HepG2 (cell line): ENCODE measurements at regions not wholly inside any gene's neighbourhood (a gene's known extent, or its start where the extent isn't known, plus 50 kb on each side); places are given as distances from the start of the nearest gene placed in this dataset.

Source experiments
- ATAC-seq: fragments of 200-7000 bp; cut with Tn5 transposase; 3 replicates; pipeline ENCODE4 v1.9.1; 2020; ENCODE audit warnings: mild to moderate bottlenecking, moderate library complexity
- BruUV-seq: library from RNA; stranded (reverse); fragments of 400-500 nt; replicated peaks from 2 replicates; lab custom pipeline; 2021; lab: Mats Ljungman, UMichigan
- CTCF ChIA-PET: fragments of 300-600 bp; formaldehyde crosslinking; extraction: SDS; loops from one replicate; lab custom pipeline; 2021; ENCODE audit warnings: low total read pairs, inconsistent platforms, low intra/inter-chr PET ratio; lab: Yijun Ruan, JAX
- POLR2A ChIA-PET: fragments of 350-600 bp; sonication (Branson Sonifier 250); formaldehyde crosslinking; loops from one replicate; lab custom pipeline; 2020; ENCODE audit warnings: antibody characterized with exemption, inconsistent platforms; lab: Yijun Ruan, JAX
- DNase-seq: peaks from one replicate; pipeline ENCODE4 v3.0.0-alpha.2; 2015; ENCODE audit warnings: low spot score
- FAIRE-seq: peaks from 3 replicates; lab custom pipeline; 2011; peaks lifted over from hg19 to GRCh38; lab: Jason Lieb, UNC
- H2AFZ ChIP-seq: one replicate; pipeline ENCODE4 v1.6.1; 2011; ENCODE audit warnings: low read length, inconsistent platforms
- H3K27ac ChIP-seq: fragments of 300-600 bp; 3 replicates; pipeline ENCODE4 v1.8.0; 2011; ENCODE audit warnings: mixed run types, mild to moderate bottlenecking, mixed read lengths, low read length, inconsistent platforms; ENCODE audit not compliant: insufficient read depth; ENCODE audit errors: extremely low read length
- H3K27me3 ChIP-seq, 2 experiments: fragments of 200-600 bp in 1 of 2; 2 replicates in 1 of 2; 3 replicates in 1 of 2; pipeline versions ENCODE4 v1.6.0 to v1.8.0; 2011; ENCODE audit warnings: low read length in 2 of 2, mild to moderate bottlenecking in 2 of 2, moderate library complexity in 2 of 2, inconsistent platforms in 1 of 2; ENCODE audit not compliant: insufficient read depth in 2 of 2, control insufficient read depth in 1 of 2
- H3K36me3 ChIP-seq, 2 experiments: fragments of 200-600 bp in 1 of 2; replicated peaks in 1 of 2; 2 replicates in 1 of 2; 3 replicates in 1 of 2; pipeline versions ENCODE4 v1.5.1 to v1.8.0; 2011; ENCODE audit warnings: low read length in 2 of 2, inconsistent platforms in 1 of 2; ENCODE audit not compliant: insufficient read depth in 2 of 2, control insufficient read depth in 1 of 2
- H3K4me1 ChIP-seq: 2 replicates; pipeline ENCODE4 v1.5.1; 2012; ENCODE audit warnings: low read length, inconsistent platforms; ENCODE audit not compliant: insufficient read depth
- H3K4me2 ChIP-seq: 2 replicates; pipeline ENCODE4 v1.6.0; 2011; ENCODE audit warnings: low read depth, low read length, inconsistent platforms
- H3K4me3 ChIP-seq, 3 experiments: fragments of 200-600 bp in 1 of 3; sonication (generic), shearing (Covaris generic) in 1 of 3; replicated peaks in 1 of 3; 2 replicates each; pipeline ENCODE4 v1.5.1; 2011 to 2016; ENCODE audit warnings: low read length in 3 of 3, inconsistent platforms in 2 of 3, low read depth in 2 of 3, mild to moderate bottlenecking in 2 of 3, control low read depth in 1 of 3, mixed read lengths in 1 of 3; ENCODE audit not compliant: insufficient read depth in 1 of 3
- H3K79me2 ChIP-seq: one replicate; pipeline ENCODE4 v1.6.1; 2011; ENCODE audit warnings: low read length, inconsistent platforms; ENCODE audit not compliant: insufficient read depth
- H3K9ac ChIP-seq: 2 replicates; pipeline ENCODE4 v1.6.0; 2011; ENCODE audit warnings: mild to moderate bottlenecking, low read depth, low read length, inconsistent platforms; ENCODE audit not compliant: insufficient read depth
- H3K9me3 ChIP-seq: 2 replicates; pipeline ENCODE4 v1.5.1; 2012; ENCODE audit warnings: mild to moderate bottlenecking, low read length
- H4K20me1 ChIP-seq: 2 replicates; pipeline ENCODE4 v1.6.0; 2011; ENCODE audit warnings: inconsistent platforms, mild to moderate bottlenecking, low read length, moderate library complexity; ENCODE audit not compliant: insufficient read depth
- ARHGAP35 ChIP-seq: sonication (generic); formaldehyde crosslinking; IDR thresholded peaks from 2 replicates; pipeline ENCODE4 v1.9.0; 2022; ENCODE audit warnings: mild to moderate bottlenecking, inconsistent platforms, moderate library complexity, missing genetic modification reagents, borderline replicate concordance
- CCDC6 ChIP-seq: sonication (generic); formaldehyde crosslinking; IDR thresholded peaks from 2 replicates; pipeline ENCODE4 v1.8.1; 2022; ENCODE audit warnings: mild to moderate bottlenecking, missing genetic modification reagents, moderate library complexity
- KDM6A ChIP-seq: IDR thresholded peaks from 2 replicates; pipeline ENCODE4 v1.6.1; 2016; ENCODE audit warnings: low read depth
- SAFB2 ChIP-seq: sonication (generic); formaldehyde crosslinking; IDR thresholded peaks from 2 replicates; pipeline ENCODE4 v1.5.1; 2020; ENCODE audit warnings: missing genetic modification reagents, low read depth, mild to moderate bottlenecking, borderline replicate concordance
- SIN3A ChIP-seq: IDR thresholded peaks from 2 replicates; pipeline ENCODE4 v1.6.1; 2011; ENCODE audit warnings: low read depth, mild to moderate bottlenecking, control low read depth, low read length, borderline replicate concordance
- SRSF9 ChIP-seq: fragments of 200-400 bp; formaldehyde crosslinking; IDR thresholded peaks from 2 replicates; pipeline ENCODE4 v1.6.1; 2018; ENCODE audit warnings: borderline replicate concordance, mild to moderate bottlenecking, low read depth, low read length; ENCODE audit not compliant: insufficient read depth, poor library complexity, severe bottlenecking
- TBX2 ChIP-seq: sonication (generic); formaldehyde crosslinking; IDR thresholded peaks from 2 replicates; pipeline ENCODE4 v1.5.0; 2020; ENCODE audit warnings: missing genetic modification reagents, mild to moderate bottlenecking, borderline replicate concordance
- ZC3H4 ChIP-seq: sonication (generic); formaldehyde crosslinking; IDR thresholded peaks from 2 replicates; pipeline ENCODE4 v1.4.0; 2020; ENCODE audit warnings: missing genetic modification reagents, borderline replicate concordance
- ZNF317 ChIP-seq: sonication (generic); formaldehyde crosslinking; IDR thresholded peaks from 2 replicates; pipeline ENCODE4 v1.5.0; 2020; ENCODE audit warnings: mild to moderate bottlenecking, missing genetic modification reagents
- WGBS: methylation state at CpG from one replicate; pipeline ENCODE4 v1.1.6; 2017; ENCODE audit warnings: low lambda C conversion rate; 5-methylcytosine and 5-hydroxymethylcytosine counted together
- in situ Hi-C: cut with HindIII; loops from 2 replicates; pipeline ENCODE4 v1.10.0; 2017; ENCODE audit warnings: low pct_unique_long_range_greater_than_20kb; ENCODE audit not compliant: extremely low pct_ligation_motif_present
- intact Hi-C: fragments of 100-400 bp; cut with micrococcal nuclease; formaldehyde crosslinking; loops from one replicate; pipeline ENCODE4 v1.10.0; 2022; ENCODE audit not compliant: unreplicated experiment

DNA sequence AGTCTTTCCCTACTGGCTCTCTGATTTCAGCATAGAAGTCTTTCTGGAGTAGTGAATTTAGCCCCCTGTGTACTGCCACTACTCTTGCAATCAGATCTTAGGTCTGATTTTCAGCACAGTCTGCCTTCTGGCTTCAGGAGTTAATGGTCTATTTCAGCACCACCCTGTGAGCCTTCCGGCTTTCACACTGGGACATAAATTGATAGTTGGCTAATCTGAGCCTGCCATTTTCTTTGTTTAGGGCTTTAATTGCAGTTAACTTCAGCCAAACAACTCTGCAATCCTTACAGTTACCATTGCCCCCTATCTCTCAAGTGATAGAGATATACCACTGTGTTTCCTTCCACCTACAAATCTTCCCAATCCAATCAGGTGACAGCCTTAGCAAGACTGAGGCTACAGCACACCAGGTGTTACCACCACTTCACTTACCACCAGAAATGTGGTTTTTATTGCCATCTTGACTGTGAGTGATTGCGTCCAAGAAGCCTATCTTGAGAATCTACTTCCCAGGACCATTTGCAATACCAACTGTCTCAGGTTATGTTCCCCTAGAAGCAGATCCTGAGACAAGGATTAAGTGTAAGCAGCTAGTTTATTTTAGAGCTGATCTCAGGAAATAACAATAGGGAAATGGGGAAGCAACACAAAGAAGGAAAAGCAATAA is 51.9 kb upstream of the NEK6 start:
- H3K79me2 ChIP-seq, result no peaks in the 10 kb centered on the region
- in situ Hi-C loops, result no loop called here
- WGBS, result 10% methylated on average over 2 of the region's 2 CpGs
- no peaks in the 10 kb centered on the region for H3K36me3 ChIP-seq
- ChIA-PET CTCF (no interaction called here), POLR2A (no interaction called here)
- no peak overlapping the region for H2AFZ ChIP-seq
- H4K20me1 ChIP-seq, result no peaks in the 10 kb centered on the region
- intact Hi-C loops, result no loop called here
- H3K9ac ChIP-seq, result no peak overlapping the region
- H3K4me2 ChIP-seq, result no peak overlapping the region
- H3K27me3 ChIP-seq, result peaks cover 0 to 27% of the 10 kb centered on the region in 2 experiments; a peak in 3 of 5 replicates
- DNase-seq, result no peak
- peaks cover 10% of the 10 kb centered on the region; the same call in 1 of the 2 replicates for H3K4me1 ChIP-seq
- BruUV-seq, result no TSS peak
- TF ChIP-seq SIN3A (no peak), KDM6A (CRISPR knock-in tag) (no peak), ZC3H4 (CRISPR knock-in tag) (no peak), SAFB2 (CRISPR knock-in tag) (no peak), TBX2 (CRISPR knock-in tag) (no peak), ZNF317 (no peak), SRSF9 (no peak), CCDC6 (CRISPR knock-in tag) (no peak), ARHGAP35 (CRISPR knock-in tag) (no peak)
- no peak overlapping the region for H3K4me3 ChIP-seq
- no peak for ATAC-seq
- no peaks in the 10 kb centered on the region for H3K9me3 ChIP-seq
- H3K27ac ChIP-seq, result no peak overlapping the region
- FAIRE-seq, result no peak
